K562 (cell line): ENCODE measurements at regions not wholly inside any gene's neighbourhood (a gene's known extent, or its start where the extent isn't known, plus 50 kb on each side); places are given as distances from the start of the nearest gene placed in this dataset.

Experiments used
- ATF7 ChIP-seq: fragments of 450-650 bp; IDR thresholded peaks from 2 replicates; pipeline ENCODE4 v1.7.1; 2014; ENCODE audit warnings: mild to moderate bottlenecking, moderate library complexity
- ESRRB ChIP-seq: fragments of 250-450 bp; sonication (Bioruptor Pico); IDR thresholded peaks from 2 replicates; pipeline ENCODE4 v1.5.0; 2020; ENCODE audit warnings: mild to moderate bottlenecking, moderate library complexity, borderline replicate concordance
- NFIC ChIP-seq: fragments of 450-650 bp; IDR thresholded peaks from 2 replicates; pipeline ENCODE4 v1.6.1; 2017; ENCODE audit warnings: mild to moderate bottlenecking, inconsistent platforms
- PTRF ChIP-seq: fragments of 450-650 bp; IDR thresholded peaks from 2 replicates; pipeline ENCODE4 v1.6.1; 2016; ENCODE audit warnings: mild to moderate bottlenecking, missing genetic modification characterization, missing compliant biosample characterization
- SP2 ChIP-seq: IDR thresholded peaks from 2 replicates; pipeline ENCODE4 v1.6.1; 2011; ENCODE audit warnings: mild to moderate bottlenecking, low read depth, low read length, moderate library complexity; ENCODE audit not compliant: poor library complexity, severe bottlenecking; ENCODE audit errors: extremely low read depth
- XRCC5 ChIP-seq: fragments of 200-400 bp; formaldehyde crosslinking; IDR thresholded peaks from 2 replicates; pipeline ENCODE4 v1.6.1; 2017; ENCODE audit warnings: low read depth, mild to moderate bottlenecking, low read length
- ZNF609 ChIP-seq: sonication (generic); formaldehyde crosslinking; IDR thresholded peaks from 2 replicates; pipeline ENCODE4 v1.8.1; 2023; ENCODE audit warnings: missing genetic modification reagents, mild to moderate bottlenecking, borderline replicate concordance
- TF ChIP-seq, protein P1 (sequence below), 2 experiments: fragments of 450-650 bp in 1 of 2; sonication (generic) in 1 of 2; formaldehyde crosslinking in 1 of 2; IDR thresholded peaks; 2 replicates each; pipeline versions ENCODE4 v1.7.1 to v1.9.0; 2016 to 2022; ENCODE audit warnings: inconsistent platforms in 1 of 2, mild to moderate bottlenecking in 1 of 2, missing genetic modification reagents in 1 of 2
- TF ChIP-seq, protein P2 (sequence below): fragments of 250-450 bp; sonication (Bioruptor Pico); IDR thresholded peaks from 2 replicates; pipeline ENCODE4 v1.8.0; 2021; ENCODE audit warnings: mild to moderate bottlenecking, moderate library complexity
- TF ChIP-seq, protein P3 (sequence below), 2 experiments: fragments of 200-800 bp in 1 of 2; sonication (Bioruptor generic) in 1 of 2; sonication (generic) in 1 of 2; formaldehyde crosslinking in 1 of 2; IDR thresholded peaks in 1 of 2; conservative IDR thresholded peaks in 1 of 2; 2 replicates each; pipeline versions ENCODE4 v1.5.0 to v1.6.1; 2016 to 2020; ENCODE audit warnings: missing compliant biosample characterization in 1 of 2, missing genetic modification characterization in 1 of 2, missing genetic modification reagents in 1 of 2

GRCh38 chrX:147342197-147342596, 527.7 kb upstream of the CXorf51A start (continued):
- TF ChIP-seq, protein P1, sequence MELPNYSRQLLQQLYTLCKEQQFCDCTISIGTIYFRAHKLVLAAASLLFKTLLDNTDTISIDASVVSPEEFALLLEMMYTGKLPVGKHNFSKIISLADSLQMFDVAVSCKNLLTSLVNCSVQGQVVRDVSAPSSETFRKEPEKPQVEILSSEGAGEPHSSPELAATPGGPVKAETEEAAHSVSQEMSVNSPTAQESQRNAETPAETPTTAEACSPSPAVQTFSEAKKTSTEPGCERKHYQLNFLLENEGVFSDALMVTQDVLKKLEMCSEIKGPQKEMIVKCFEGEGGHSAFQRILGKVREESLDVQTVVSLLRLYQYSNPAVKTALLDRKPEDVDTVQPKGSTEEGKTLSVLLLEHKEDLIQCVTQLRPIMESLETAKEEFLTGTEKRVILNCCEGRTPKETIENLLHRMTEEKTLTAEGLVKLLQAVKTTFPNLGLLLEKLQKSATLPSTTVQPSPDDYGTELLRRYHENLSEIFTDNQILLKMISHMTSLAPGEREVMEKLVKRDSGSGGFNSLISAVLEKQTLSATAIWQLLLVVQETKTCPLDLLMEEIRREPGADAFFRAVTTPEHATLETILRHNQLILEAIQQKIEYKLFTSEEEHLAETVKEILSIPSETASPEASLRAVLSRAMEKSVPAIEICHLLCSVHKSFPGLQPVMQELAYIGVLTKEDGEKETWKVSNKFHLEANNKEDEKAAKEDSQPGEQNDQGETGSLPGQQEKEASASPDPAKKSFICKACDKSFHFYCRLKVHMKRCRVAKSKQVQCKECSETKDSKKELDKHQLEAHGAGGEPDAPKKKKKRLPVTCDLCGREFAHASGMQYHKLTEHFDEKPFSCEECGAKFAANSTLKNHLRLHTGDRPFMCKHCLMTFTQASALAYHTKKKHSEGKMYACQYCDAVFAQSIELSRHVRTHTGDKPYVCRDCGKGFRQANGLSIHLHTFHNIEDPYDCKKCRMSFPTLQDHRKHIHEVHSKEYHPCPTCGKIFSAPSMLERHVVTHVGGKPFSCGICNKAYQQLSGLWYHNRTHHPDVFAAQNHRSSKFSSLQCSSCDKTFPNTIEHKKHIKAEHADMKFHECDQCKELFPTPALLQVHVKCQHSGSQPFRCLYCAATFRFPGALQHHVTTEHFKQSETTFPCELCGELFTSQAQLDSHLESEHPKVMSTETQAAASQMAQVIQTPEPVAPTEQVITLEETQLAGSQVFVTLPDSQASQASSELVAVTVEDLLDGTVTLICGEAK (IDR thresholded peaks at IDR 0.05), result no peak
- TF ChIP-seq, protein P1 (CRISPR knock-in tag; IDR thresholded peaks at IDR 0.05), result no peak
- no peak for TF ChIP-seq XRCC5
- TF ChIP-seq, protein P2, sequence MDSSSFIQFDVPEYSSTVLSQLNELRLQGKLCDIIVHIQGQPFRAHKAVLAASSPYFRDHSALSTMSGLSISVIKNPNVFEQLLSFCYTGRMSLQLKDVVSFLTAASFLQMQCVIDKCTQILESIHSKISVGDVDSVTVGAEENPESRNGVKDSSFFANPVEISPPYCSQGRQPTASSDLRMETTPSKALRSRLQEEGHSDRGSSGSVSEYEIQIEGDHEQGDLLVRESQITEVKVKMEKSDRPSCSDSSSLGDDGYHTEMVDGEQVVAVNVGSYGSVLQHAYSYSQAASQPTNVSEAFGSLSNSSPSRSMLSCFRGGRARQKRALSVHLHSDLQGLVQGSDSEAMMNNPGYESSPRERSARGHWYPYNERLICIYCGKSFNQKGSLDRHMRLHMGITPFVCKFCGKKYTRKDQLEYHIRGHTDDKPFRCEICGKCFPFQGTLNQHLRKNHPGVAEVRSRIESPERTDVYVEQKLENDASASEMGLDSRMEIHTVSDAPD (CRISPR knock-in tag), result no peak
- TF ChIP-seq, protein P3, sequence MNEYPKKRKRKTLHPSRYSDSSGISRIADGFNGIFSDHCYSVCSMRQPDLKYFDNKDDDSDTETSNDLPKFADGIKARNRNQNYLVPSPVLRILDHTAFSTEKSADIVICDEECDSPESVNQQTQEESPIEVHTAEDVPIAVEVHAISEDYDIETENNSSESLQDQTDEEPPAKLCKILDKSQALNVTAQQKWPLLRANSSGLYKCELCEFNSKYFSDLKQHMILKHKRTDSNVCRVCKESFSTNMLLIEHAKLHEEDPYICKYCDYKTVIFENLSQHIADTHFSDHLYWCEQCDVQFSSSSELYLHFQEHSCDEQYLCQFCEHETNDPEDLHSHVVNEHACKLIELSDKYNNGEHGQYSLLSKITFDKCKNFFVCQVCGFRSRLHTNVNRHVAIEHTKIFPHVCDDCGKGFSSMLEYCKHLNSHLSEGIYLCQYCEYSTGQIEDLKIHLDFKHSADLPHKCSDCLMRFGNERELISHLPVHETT (CRISPR knock-in tag; conservative IDR thresholded peaks at IDR 0.05 in 1 of 2, IDR thresholded peaks at IDR 0.05 in 1 of 2), result no peak
- TF ChIP-seq PTRF (tag), result no peak
- TF ChIP-seq NFIC, result peak; percentile 83
- TF ChIP-seq ESRRB (CRISPR knock-in tag), result no peak
- TF ChIP-seq ZNF609, result no peak
- no peak for TF ChIP-seq SP2
- no peak for TF ChIP-seq ATF7
